HG02610 (cell line): ENCODE measurements at regions not wholly inside any gene's neighbourhood (a gene's known extent, or its start where the extent isn't known, plus 50 kb on each side); places are given as distances from the start of the nearest gene placed in this dataset.

Source experiments
- ATAC-seq: cut with Tn5 transposase; IDR thresholded peaks from one replicate; pipeline ENCODE4 v1.9.1; 2021; ENCODE audit warnings: mild to moderate bottlenecking, moderate library complexity; ENCODE audit not compliant: unreplicated experiment

- no peak for ATAC-seq
Measured at GRCh38 chr3:102176333-102177050, 258.3 kb upstream of the ZPLD1 start.

GRCh38 chr3:102177075-102177755 lies 257.6 kb upstream of the ZPLD1 start:
- no peak for ATAC-seq

- ATAC-seq, result no peak
Measured at GRCh38 chr3:102178817-102179216, 256.0 kb upstream of the ZPLD1 start.

GRCh38 chr3:102179326-102180177 lies 255.3 kb upstream of the ZPLD1 start:
- ATAC-seq, result peak; percentile 73

GRCh38 chr3:102180280-102180931 lies 254.4 kb upstream of the ZPLD1 start:
- peak; percentile 32 for ATAC-seq

GRCh38 chr3:102181175-102181920 lies 253.5 kb upstream of the ZPLD1 start:
- ATAC-seq, result no peak

- no peak for ATAC-seq
Measured at GRCh38 chr3:102182162-102182561, 252.7 kb upstream of the ZPLD1 start.

- no peak for ATAC-seq
Measured at GRCh38 chr3:102183186-102183585, 251.6 kb upstream of the ZPLD1 start.

GRCh38 chr3:102183623-102184022 lies 251.2 kb upstream of the ZPLD1 start:
- ATAC-seq, result no peak

GRCh38 chr3:102189541-102189940 lies 245.3 kb upstream of the ZPLD1 start:
- no peak for ATAC-seq

GRCh38 chr3:102189956-102190723 lies 244.7 kb upstream of the ZPLD1 start:
- ATAC-seq, result no peak

- ATAC-seq, result no peak
Measured at GRCh38 chr3:102192575-102192974, 242.2 kb upstream of the ZPLD1 start.

- no peak for ATAC-seq
Measured at GRCh38 chr3:102193255-102193654, 241.6 kb upstream of the ZPLD1 start.

GRCh38 chr3:102194001-102194400 lies 240.8 kb upstream of the ZPLD1 start:
- no peak for ATAC-seq

- peak; percentile 39 for ATAC-seq
Measured at GRCh38 chr3:102194760-102195159, 240.1 kb upstream of the ZPLD1 start.

GRCh38 chr3:102195198-102195948 lies 239.4 kb upstream of the ZPLD1 start:
- ATAC-seq, result no peak

GRCh38 chr3:102200126-102200525 lies 234.7 kb upstream of the ZPLD1 start:
- no peak for ATAC-seq

- ATAC-seq, result no peak
Measured at GRCh38 chr3:102200560-102200959, 234.3 kb upstream of the ZPLD1 start.

GRCh38 chr3:102205647-102206046 lies 229.2 kb upstream of the ZPLD1 start:
- no peak for ATAC-seq
